ENCODE measurements at regions not wholly inside any gene's neighbourhood (a gene's known extent, or its start where the extent isn't known, plus 50 kb on each side); places are given as distances from the start of the nearest gene placed in this dataset.
"Not testable (repeated sequence)": the region's sequence is repeated elsewhere in the genome, so short reads cannot be mapped to it uniquely, and the experiment has no call there.

- no peak for DNase-seq (ENCODE audit: low read depth, low spot score)
Measured at GRCh38 chrX:46169808-46170207, 375.4 kb downstream of the ZNF674 start.

GRCh38 chrX:46168254-46168653 lies 377.0 kb downstream of the ZNF674 start:
- DNase-seq (ENCODE audit: low read depth, low spot score) = no peak

GRCh38 chrX:46165866-46166265 lies 379.4 kb downstream of the ZNF674 start:
- no peak for DNase-seq (ENCODE audit: low read depth, low spot score)

GRCh38 chrX:46165411-46165810 lies 379.8 kb downstream of the ZNF674 start:
- DNase-seq (ENCODE audit: low read depth, low spot score) = no peak

DNA sequence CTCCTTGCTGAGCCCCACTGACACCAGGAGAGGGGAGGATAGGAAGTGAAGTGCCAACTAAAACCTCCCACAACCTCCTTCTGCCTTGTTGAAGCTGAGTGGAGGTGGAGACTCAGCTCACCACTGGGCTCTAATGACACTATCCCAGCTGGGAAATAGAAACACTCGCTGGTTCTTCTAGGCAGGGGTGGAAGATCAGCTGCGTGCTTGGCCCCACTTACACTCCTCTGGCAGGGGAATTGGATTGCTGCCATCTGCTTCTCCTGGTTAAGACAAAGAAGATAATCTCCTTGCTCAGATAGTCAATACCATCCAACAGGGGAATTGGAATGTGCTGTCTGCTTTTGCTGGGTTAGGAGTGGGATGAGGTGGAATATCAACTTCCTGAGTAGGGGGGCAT lies 392.5 kb downstream of the ZNF674 start:
- no peak for DNase-seq (ENCODE audit: low read depth, low spot score)

- not testable (repeated sequence) for DNase-seq (ENCODE audit: low read depth, low spot score)
Measured at GRCh38 chrX:46151332-46151731, 393.9 kb downstream of the ZNF674 start.

DNA sequence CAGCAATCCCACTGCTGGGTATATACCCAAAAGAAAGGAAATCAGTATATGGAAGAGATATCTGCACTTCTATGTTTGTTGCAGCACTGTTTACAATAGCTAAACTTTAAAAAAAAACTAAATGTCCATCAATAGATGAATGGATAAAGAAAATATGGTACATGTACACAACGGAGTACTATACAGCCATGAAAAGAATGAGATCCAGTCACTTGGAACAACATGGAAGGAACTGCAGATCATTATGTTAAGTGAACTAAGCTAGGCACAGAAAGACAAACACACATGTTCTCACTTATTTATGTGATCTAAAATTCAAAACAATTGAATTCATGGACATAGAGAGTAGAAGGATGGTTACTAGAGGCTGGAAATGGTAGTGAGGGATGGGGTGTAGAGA lies 400.7 kb downstream of the ZNF674 start:
- no peak for DNase-seq (ENCODE audit: low read depth, low spot score)

DNA sequence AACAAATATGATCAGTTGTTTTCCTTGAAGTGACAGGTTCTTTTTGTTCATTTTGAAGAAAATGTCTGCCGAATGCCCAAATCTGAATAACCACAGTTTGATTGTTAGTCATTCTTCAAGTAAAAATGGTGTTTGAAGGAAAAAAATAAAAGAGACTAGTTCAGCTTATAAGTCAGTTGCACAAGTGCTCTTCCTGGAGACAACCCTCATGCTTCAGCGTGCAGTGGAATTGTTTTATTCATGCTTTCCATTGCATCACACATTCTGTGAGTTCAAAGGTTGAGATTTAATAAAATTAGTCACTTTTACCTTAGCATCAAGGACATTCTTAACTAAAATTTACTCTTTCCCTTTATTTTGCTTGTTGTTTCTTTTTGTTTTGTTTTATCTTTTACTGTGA lies 404.9 kb downstream of the ZNF674 start:
- no peak for DNase-seq (ENCODE audit: low read depth, low spot score)

DNA sequence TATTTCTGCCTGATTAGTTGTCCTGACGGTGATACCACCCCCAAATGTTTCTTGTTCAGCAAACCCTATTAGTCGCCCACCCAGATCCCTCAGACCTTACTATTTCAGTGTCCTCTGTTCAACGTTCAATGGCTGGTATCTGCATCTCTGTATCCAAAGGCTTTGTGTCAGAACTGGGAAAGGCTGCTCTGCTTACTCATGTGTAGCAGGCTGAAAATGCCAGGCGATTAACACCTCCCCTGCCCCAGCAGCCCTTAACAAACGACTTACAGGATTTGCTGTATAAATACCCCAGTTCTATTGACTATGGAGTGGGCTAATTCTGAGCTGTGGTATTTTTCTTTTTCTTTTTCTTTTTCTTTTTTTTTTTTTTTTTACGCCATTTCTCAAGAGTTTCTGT lies 415.0 kb downstream of the ZNF674 start:
- no peak for DNase-seq (ENCODE audit: low read depth, low spot score)

GRCh38 chrX:46125111-46125510 lies 420.1 kb downstream of the ZNF674 start:
- DNase-seq (ENCODE audit: low read depth, low spot score) = no peak

DNA sequence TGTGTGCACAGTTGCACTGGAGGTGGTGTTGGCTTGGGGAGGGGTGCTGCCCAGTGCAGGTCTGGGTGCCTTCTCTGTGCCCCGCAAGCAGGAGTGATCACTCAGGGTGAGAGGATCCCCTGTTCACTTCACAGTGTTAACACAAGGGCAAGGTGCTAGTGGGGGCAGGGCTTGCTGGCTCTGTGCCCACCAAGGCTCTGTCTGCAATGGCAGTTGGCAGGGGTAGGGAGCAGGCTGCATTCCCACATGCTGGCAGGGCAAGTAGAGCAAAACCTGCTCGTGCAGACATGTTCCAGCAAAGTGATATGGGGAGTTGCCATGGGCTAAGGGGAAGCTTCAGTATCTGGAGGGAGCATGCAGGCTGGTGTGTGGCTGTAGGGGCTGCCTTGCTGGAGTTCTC lies 428.0 kb downstream of the ZNF674 start:
- no peak for DNase-seq (ENCODE audit: low read depth, low spot score)

DNA sequence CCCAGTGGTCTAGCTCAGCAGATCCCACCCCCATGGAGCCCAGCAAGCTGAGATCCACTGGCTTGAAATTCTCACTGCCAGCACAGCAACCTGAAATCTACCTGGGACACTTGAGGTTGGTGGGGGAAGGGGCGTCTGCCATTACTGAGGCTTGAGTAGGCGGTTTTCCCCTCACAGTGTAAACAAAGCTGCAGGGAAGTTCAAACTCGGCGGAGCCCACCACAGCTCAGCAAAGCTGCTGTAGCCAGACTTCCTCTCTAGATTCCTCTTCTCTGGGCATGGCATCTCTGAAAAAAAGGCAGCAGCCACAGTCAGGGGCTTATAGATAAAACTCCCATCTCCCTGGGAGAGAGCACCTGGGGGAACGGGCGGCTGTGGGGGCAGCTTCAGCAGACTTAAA lies 457.9 kb downstream of the ZNF674 start:
- not testable (repeated sequence) for DNase-seq (ENCODE audit: low read depth, low spot score)

GRCh38 chrX:46080121-46080520 lies 465.1 kb downstream of the ZNF674 start:
- DNase-seq (ENCODE audit: low read depth, low spot score) = not testable (repeated sequence)

GRCh38 chrX:46072791-46073190 lies 472.4 kb downstream of the ZNF674 start:
- no peak for DNase-seq (ENCODE audit: low read depth, low spot score)

GRCh38 chrX:46072372-46072771 lies 472.8 kb downstream of the ZNF674 start:
- DNase-seq (ENCODE audit: low read depth, low spot score) = no peak

DNA sequence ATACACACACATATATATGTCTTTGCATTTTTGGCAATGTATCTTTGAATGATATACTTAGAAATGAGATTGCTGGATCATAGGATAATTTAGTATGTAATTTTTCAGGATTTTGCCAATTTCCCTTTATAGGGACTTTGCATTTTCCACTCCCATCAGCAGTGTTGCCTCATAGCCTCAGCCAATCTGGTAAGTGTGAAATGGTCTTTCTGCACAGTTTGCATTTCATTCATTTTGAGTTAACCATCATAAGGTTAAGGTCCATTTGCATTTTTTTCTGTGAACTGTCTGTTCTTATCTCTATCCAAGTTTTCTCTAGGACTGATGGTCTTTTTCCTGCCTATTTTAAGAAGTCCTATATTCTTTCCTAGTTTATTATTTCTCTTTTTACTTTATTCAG lies 474.8 kb downstream of the ZNF674 start:
- DNase-seq (ENCODE audit: low read depth, low spot score) = no peak

DNA sequence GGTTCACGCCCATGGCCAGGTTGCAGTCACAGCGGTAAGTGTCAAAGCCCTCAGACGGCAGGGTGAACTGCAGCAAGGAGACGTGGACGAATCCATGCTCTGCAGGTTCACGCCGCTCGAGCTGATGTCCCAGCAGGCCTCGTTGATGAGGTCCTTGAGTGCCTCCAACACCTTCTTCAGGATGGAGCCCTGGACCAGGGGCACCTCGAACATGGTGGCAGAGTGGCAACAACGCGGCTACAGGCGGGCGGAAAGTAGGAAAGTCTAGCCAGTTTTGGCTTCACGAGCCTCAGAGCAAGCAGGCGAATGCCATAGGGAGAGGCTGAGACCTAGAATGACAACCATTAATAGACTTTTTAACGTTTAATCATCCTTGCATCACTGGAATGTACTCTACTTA lies 485.9 kb downstream of the ZNF674 start:
- no peak for DNase-seq (ENCODE audit: low read depth, low spot score)

- no peak for DNase-seq (ENCODE audit: low read depth, low spot score)
Measured at GRCh38 chrX:46044486-46044885, 500.7 kb downstream of the ZNF674 start.

- no peak for DNase-seq (ENCODE audit: low read depth, low spot score)
Measured at GRCh38 chrX:46040001-46040400, 505.2 kb downstream of the ZNF674 start.

- DNase-seq (ENCODE audit: low read depth, low spot score) = no peak
Measured at GRCh38 chrX:46039526-46039925, 505.7 kb downstream of the ZNF674 start.

DNA sequence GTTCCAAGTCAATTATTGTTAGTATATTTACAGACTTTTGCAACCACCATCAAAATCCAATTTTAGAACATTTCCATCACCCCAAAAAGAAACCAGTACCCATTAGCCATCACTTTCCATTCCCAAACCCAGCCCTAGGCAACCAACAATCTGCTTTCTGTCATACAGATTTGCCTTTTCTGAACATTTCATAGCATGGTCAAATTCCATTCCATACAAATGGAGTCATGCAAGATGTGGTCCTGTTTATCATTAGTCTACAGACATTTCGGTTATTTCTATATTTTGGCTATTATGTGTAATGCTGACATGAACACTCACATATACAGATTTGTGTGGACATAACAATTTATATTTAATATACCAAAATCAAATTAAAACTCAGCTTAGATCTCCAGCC lies 508.7 kb downstream of the ZNF674 start:
- no peak for DNase-seq (ENCODE audit: low read depth, low spot score)

DNA sequence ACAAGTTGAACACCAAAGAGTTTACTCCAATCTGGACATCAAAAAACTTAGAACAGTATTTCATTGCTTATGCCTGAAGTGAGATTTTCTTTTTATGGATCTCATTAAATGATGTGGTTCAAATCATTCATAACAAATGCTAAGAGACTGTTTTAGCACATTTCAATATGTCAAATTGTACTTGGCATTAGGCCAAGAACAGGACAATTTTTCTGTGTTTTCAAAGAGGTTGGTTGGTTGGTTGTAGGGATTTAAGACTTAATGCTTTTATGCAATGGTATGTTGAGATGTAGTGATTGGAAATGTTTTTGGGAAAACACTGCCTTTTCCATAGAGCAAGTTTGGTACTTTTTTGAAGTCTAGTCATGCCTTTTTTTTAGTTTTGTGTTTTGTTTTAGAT lies 510.4 kb downstream of the ZNF674 start:
- no peak for DNase-seq (ENCODE audit: low read depth, low spot score)

GRCh38 chrX:46029777-46030176 lies 515.4 kb downstream of the ZNF674 start:
- DNase-seq (ENCODE audit: low read depth, low spot score) = no peak

DNA sequence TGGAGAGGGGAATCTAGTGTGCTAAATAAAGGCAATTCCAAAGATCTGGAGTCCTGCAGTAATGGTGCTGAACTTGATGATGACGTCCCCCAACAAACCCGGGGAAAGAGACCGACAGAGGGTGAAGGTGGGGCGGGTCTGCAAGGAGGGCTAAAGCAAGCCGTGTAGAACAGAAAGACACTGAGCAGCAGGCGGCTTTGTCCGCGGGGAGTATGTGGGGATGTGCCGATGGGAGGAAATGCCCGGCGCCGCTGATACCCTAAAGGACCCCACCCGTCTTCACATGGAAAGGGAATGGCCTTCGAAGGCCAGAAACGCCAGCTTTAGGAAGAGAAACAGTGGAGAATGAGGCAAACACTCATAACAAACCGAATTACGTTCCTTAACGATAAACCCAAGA lies 528.9 kb downstream of the ZNF674 start:
- no peak for DNase-seq (ENCODE audit: low read depth, low spot score)

DNA sequence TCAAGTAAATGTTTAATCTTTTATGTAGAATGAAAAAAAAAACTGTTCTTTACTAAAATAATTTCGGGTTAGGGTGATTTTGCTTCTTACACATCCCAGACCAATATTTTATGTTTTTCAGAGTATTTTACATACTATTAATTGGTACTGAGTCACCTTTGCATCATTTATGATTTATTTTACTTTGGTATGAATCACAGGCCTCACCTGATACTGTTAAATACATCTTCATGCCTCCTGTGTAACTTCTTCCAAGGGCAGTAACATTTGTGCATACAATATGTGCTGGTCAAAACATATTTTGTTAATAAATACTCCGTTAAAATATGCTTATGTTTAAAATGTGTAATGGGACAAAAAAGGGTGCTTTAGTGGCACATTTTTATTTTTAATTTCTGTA lies 529.6 kb downstream of the ZNF674 start:
- no peak for DNase-seq (ENCODE audit: low read depth, low spot score)

All from brain pericyte (primary cell).